OCI-LY3 (cell line): ENCODE measurements at regions not wholly inside any gene's neighbourhood (a gene's known extent, or its start where the extent isn't known, plus 50 kb on each side); places are given as distances from the start of the nearest gene placed in this dataset.

Experiments used
- H2AFZ ChIP-seq: fragments of 200-600, 300-600 bp; shearing (Covaris generic); 2 replicates; pipeline ENCODE4 v1.6.0; 2014; ENCODE audit warnings: antibody characterized with exemption, low read depth, low read length
- H3K27ac ChIP-seq: fragments of 200-600, 300-600 bp; sonication (generic); 2 replicates; pipeline ENCODE4 v1.5.1; 2014; ENCODE audit warnings: mild to moderate bottlenecking, low read length, moderate library complexity, mixed read lengths
- H3K27me3 ChIP-seq: fragments of 200-600, 300-600 bp; sonication (generic); 2 replicates; pipeline ENCODE4 v1.6.1; 2014; ENCODE audit warnings: low read depth, low read length, mixed read lengths
- H3K36me3 ChIP-seq: fragments of 200-600, 300-600 bp; sonication (generic); replicated peaks from 2 replicates; pipeline ENCODE3; 2014; ENCODE audit warnings: low read depth, low read length, mixed read lengths
- H3K4me1 ChIP-seq: fragments of 300-600, 200-600 bp; sonication (generic); 2 replicates; pipeline ENCODE4 v1.6.1; 2014; ENCODE audit warnings: low read length, mixed read lengths
- H3K4me2 ChIP-seq: fragments of 200-600, 300-600 bp; sonication (generic); 2 replicates; pipeline ENCODE4 v1.6.1; 2014; ENCODE audit warnings: low read length, mixed read lengths
- H3K4me3 ChIP-seq: fragments of 300-600, 200-600 bp; sonication (generic); 2 replicates; pipeline ENCODE4 v1.5.1; 2014; ENCODE audit warnings: antibody characterized with exemption, mild to moderate bottlenecking, low read length, moderate library complexity
- H3K79me2 ChIP-seq: fragments of 300-600, 200-600 bp; shearing (Covaris generic); 2 replicates; pipeline ENCODE4 v1.6.1; 2014; ENCODE audit warnings: mild to moderate bottlenecking, low read length, mixed read lengths
- H3K9ac ChIP-seq: fragments of 300-600, 200-600 bp; shearing (Covaris generic); 2 replicates; pipeline ENCODE4 v1.6.0; 2014; ENCODE audit warnings: mild to moderate bottlenecking, low read length, moderate library complexity
- H3K9me3 ChIP-seq: fragments of 200-600, 300-600 bp; shearing (Covaris generic); 2 replicates; pipeline ENCODE4 v1.6.1; 2014; ENCODE audit warnings: low read length, mixed read lengths; ENCODE audit not compliant: insufficient read depth
- H4K20me1 ChIP-seq: fragments of 200-600, 300-600 bp; sonication (generic); 2 replicates; pipeline ENCODE4 v1.6.1; 2016; ENCODE audit warnings: low read length, mixed read lengths; ENCODE audit not compliant: insufficient read depth
- CTCF ChIP-seq: fragments of 200-600, 300-600 bp; sonication (generic); IDR thresholded peaks from 2 replicates; pipeline ENCODE4 v1.5.1; 2014; ENCODE audit warnings: antibody characterized with exemption, low read length, low read depth
- EZH2phosphoT487 ChIP-seq: fragments of 200-600 bp; shearing (Covaris generic); IDR thresholded peaks from 2 replicates; pipeline ENCODE4 v1.6.1; 2018; ENCODE audit warnings: antibody characterized with exemption, mixed run types, low read depth

GRCh38 chr15:93228546-93228945, 139.5 kb upstream of the RGMA start:
- Histone ChIP-seq H3K27me3 (peaks cover 4% of the 10 kb centered on the region; the same call in 1 of the 2 replicates), H3K9me3 (no peaks in the 10 kb centered on the region), H3K9ac (no peak overlapping the region), H3K4me3 (no peak overlapping the region), H4K20me1 (no peaks in the 10 kb centered on the region), H3K4me2 (no peak overlapping the region), H3K79me2 (no peaks in the 10 kb centered on the region), H2AFZ (no peak overlapping the region), H3K4me1 (no peaks in the 10 kb centered on the region), H3K36me3 (no peaks in the 10 kb centered on the region), H3K27ac (no peak overlapping the region)
- TF ChIP-seq CTCF (no peak), EZH2phosphoT487 (no peak)

- Histone ChIP-seq H2AFZ (no peak overlapping the region), H3K9ac (no peak overlapping the region), H3K36me3 (no peaks in the 10 kb centered on the region), H3K9me3 (no peaks in the 10 kb centered on the region), H3K4me1 (no peaks in the 10 kb centered on the region), H3K27ac (no peak overlapping the region), H3K4me2 (no peak overlapping the region), H3K4me3 (no peak overlapping the region), H4K20me1 (no peaks in the 10 kb centered on the region), H3K27me3 (peaks cover 7% of the 10 kb centered on the region; the same call in 1 of the 2 replicates), H3K79me2 (no peaks in the 10 kb centered on the region)
- no peak for TF ChIP-seq EZH2phosphoT487
- TF ChIP-seq CTCF: no peak
Observed at GRCh38 chr15:93223803-93224202, 134.8 kb upstream of the RGMA start.

GRCh38 chr15:93221759-93222158, 132.7 kb upstream of the RGMA start:
- H3K79me2 ChIP-seq: no peaks in the 10 kb centered on the region
- TF ChIP-seq EZH2phosphoT487: no peak
- H3K9ac ChIP-seq: no peak overlapping the region
- no peaks in the 10 kb centered on the region for H3K4me1 ChIP-seq
- no peak overlapping the region for H2AFZ ChIP-seq
- no peaks in the 10 kb centered on the region for H3K36me3 ChIP-seq
- H3K4me3 ChIP-seq: no peak overlapping the region
- H3K27me3 ChIP-seq: peaks cover 7% of the 10 kb centered on the region; the same call in 1 of the 2 replicates
- no peak overlapping the region for H3K4me2 ChIP-seq
- no peaks in the 10 kb centered on the region for H4K20me1 ChIP-seq
- H3K27ac ChIP-seq: no peak overlapping the region
- H3K9me3 ChIP-seq: no peaks in the 10 kb centered on the region

GRCh38 chr15:93219859-93220420, 130.9 kb upstream of the RGMA start:
- Histone ChIP-seq H2AFZ (no peak overlapping the region), H3K4me1 (no peaks in the 10 kb centered on the region), H3K9me3 (no peaks in the 10 kb centered on the region), H3K4me2 (no peak overlapping the region), H4K20me1 (no peaks in the 10 kb centered on the region), H3K36me3 (no peaks in the 10 kb centered on the region), H3K27me3 (peaks cover 7% of the 10 kb centered on the region; the same call in 1 of the 2 replicates), H3K79me2 (no peaks in the 10 kb centered on the region), H3K27ac (no peak overlapping the region), H3K4me3 (no peak overlapping the region), H3K9ac (no peak overlapping the region)
- TF ChIP-seq CTCF (no peak), EZH2phosphoT487 (no peak)
